Muscle of back (tissue), 3 donors: ENCODE measurements at regions not wholly inside any gene's neighbourhood (a gene's known extent, or its start where the extent isn't known, plus 50 kb on each side); places are given as distances from the start of the nearest gene placed in this dataset.
"Not testable (repeated sequence)": the region's sequence is repeated elsewhere in the genome, so short reads cannot be mapped to it uniquely, and the experiment has no call there.

ENCODE experiments used
- DNase-seq, 3 donors: peaks; one replicate each; pipeline versions ENCODE4 v3.0.0 to v3.0.0-alpha.2; 2013

- peak in 2 of 3 donors; percentile 49 to 84 for DNase-seq
These were observed 235.4 kb downstream of the SPRY1 start for GRCh38 chr4:123631786-123632692.

- DNase-seq = no peak
These were observed 236.1 kb downstream of the SPRY1 start for GRCh38 chr4:123632693-123633030.

GRCh38 chr4:123638834-123639233 is 242.2 kb downstream of the SPRY1 start:
- DNase-seq = no peak

GRCh38 chr4:123640271-123640670 is 243.7 kb downstream of the SPRY1 start:
- DNase-seq = no peak

GRCh38 chr4:123640824-123641223 is 244.2 kb downstream of the SPRY1 start:
- no peak for DNase-seq

GRCh38 chr4:123643691-123644090 is 247.1 kb downstream of the SPRY1 start:
- no peak for DNase-seq

- no peak for DNase-seq
These were observed 252.7 kb downstream of the SPRY1 start for GRCh38 chr4:123649250-123649644.

- peak; percentile 86 to 95 (median 90) for DNase-seq
These were observed 253.2 kb downstream of the SPRY1 start for GRCh38 chr4:123649645-123650391.

- DNase-seq = peak; percentile 71 to 91 (median 75)
These were observed 254.5 kb downstream of the SPRY1 start for GRCh38 chr4:123651066-123651465.

GRCh38 chr4:123651536-123652180 is 255.1 kb downstream of the SPRY1 start:
- DNase-seq = peak in 1 of 3 donors; percentile 39

GRCh38 chr4:123652476-123652875 is 255.9 kb downstream of the SPRY1 start:
- peak in 1 of 3 donors; percentile 22 for DNase-seq

GRCh38 chr4:123653236-123653635 is 256.6 kb downstream of the SPRY1 start:
- DNase-seq = no peak

GRCh38 chr4:123656746-123657294 is 260.2 kb downstream of the SPRY1 start:
- DNase-seq = not testable (repeated sequence)

GRCh38 chr4:123657606-123658005 is 261.0 kb downstream of the SPRY1 start:
- not testable (repeated sequence) for DNase-seq

GRCh38 chr4:123659262-123659661 is 262.7 kb downstream of the SPRY1 start:
- no peak for DNase-seq

GRCh38 chr4:123659730-123660129 is 263.1 kb downstream of the SPRY1 start:
- no peak for DNase-seq

GRCh38 chr4:123661080-123661737 is 264.6 kb downstream of the SPRY1 start:
- peak in 1 of 3 donors; percentile 22 for DNase-seq

GRCh38 chr4:123662827-123663226 is 266.2 kb downstream of the SPRY1 start:
- no peak for DNase-seq

GRCh38 chr4:123666486-123666885 is 269.9 kb downstream of the SPRY1 start:
- no peak for DNase-seq

- DNase-seq = no peak
These were observed 270.9 kb downstream of the SPRY1 start for GRCh38 chr4:123667496-123667895.

- no peak for DNase-seq
These were observed 271.4 kb downstream of the SPRY1 start for GRCh38 chr4:123667991-123668390.
